ENCODE measurements at regions not wholly inside any gene's neighbourhood (a gene's known extent, or its start where the extent isn't known, plus 50 kb on each side); places are given as distances from the start of the nearest gene placed in this dataset.

DNA sequence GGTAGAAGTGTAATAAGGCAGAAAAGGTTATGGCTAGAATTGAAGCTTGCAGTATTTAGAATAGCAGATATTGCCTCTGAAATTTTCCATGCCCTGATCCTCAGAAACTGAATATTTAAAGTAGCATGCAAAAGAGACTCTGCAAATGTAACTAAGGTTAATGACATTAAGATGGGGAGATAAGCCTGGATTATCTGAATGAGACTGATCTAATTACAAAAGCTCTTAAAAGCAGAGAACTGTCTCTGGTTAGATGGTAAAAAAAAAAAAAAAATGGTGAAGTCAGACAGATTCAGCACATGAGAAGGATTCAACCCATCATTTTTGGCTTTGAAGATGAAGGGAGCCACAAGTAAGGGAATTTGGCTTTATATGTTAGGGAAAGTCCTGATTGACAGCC, 503.7 kb upstream of the IRAK1BP1 start:
- H3K79me2 ChIP-seq (ENCODE audit: insufficient read depth, low read length): no peaks in the 10 kb centered on the region
- no peaks in the 10 kb centered on the region for H3K4me1 ChIP-seq (ENCODE audit: insufficient read depth, low read length)
- no peaks in the 10 kb centered on the region for H3K36me3 ChIP-seq (ENCODE audit: insufficient read depth, low read length)
- no peak for DNase-seq
- H3K9ac ChIP-seq (ENCODE audit: low read depth, low read length): no peak overlapping the region
- H3K4me2 ChIP-seq (ENCODE audit: insufficient read depth, low read length): no peak overlapping the region
- no peak overlapping the region for H2AFZ ChIP-seq (ENCODE audit: low read depth, low read length)
- TF ChIP-seq, protein P1, sequence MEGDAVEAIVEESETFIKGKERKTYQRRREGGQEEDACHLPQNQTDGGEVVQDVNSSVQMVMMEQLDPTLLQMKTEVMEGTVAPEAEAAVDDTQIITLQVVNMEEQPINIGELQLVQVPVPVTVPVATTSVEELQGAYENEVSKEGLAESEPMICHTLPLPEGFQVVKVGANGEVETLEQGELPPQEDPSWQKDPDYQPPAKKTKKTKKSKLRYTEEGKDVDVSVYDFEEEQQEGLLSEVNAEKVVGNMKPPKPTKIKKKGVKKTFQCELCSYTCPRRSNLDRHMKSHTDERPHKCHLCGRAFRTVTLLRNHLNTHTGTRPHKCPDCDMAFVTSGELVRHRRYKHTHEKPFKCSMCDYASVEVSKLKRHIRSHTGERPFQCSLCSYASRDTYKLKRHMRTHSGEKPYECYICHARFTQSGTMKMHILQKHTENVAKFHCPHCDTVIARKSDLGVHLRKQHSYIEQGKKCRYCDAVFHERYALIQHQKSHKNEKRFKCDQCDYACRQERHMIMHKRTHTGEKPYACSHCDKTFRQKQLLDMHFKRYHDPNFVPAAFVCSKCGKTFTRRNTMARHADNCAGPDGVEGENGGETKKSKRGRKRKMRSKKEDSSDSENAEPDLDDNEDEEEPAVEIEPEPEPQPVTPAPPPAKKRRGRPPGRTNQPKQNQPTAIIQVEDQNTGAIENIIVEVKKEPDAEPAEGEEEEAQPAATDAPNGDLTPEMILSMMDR (IDR thresholded peaks at IDR 0.05; ENCODE audit: borderline replicate concordance, extremely low read depth, low read length, poor library complexity, severe bottlenecking): no peak
- TF ChIP-seq EZH2 (IDR thresholded peaks at IDR 0.05; ENCODE audit: borderline replicate concordance, low read depth, low read length, severe bottlenecking): no peak
- H3K27ac ChIP-seq (ENCODE audit: low read length): no peak overlapping the region
- no peak overlapping the region for H3K4me3 ChIP-seq (ENCODE audit: low read depth in 1 of 2, low read length in 2 of 2)
- H3K27me3 ChIP-seq (ENCODE audit: insufficient read depth, low read length, poor library complexity): no peaks in the 10 kb centered on the region
- no peaks in the 10 kb centered on the region for H4K20me1 ChIP-seq (ENCODE audit: insufficient read depth, low read length)
- no peak for ATAC-seq (ENCODE audit: insufficient read depth, low read depth)
- H3K9me3 ChIP-seq (ENCODE audit: insufficient read depth, low read length, severe bottlenecking): no peaks in the 10 kb centered on the region

- ATAC-seq (ENCODE audit: insufficient read depth, low read depth): no peak
- Histone ChIP-seq H3K27me3 (ENCODE audit: insufficient read depth, low read length, poor library complexity) (no peaks in the 10 kb centered on the region), H3K36me3 (ENCODE audit: insufficient read depth, low read length) (no peaks in the 10 kb centered on the region), H3K4me3 (ENCODE audit: low read depth in 1 of 2, low read length in 2 of 2) (no peak overlapping the region), H3K4me1 (ENCODE audit: insufficient read depth, low read length) (no peaks in the 10 kb centered on the region), H2AFZ (ENCODE audit: low read depth, low read length) (no peak overlapping the region), H3K9me3 (ENCODE audit: insufficient read depth, low read length, severe bottlenecking) (no peaks in the 10 kb centered on the region), H3K27ac (ENCODE audit: low read length) (no peak overlapping the region), H3K79me2 (ENCODE audit: insufficient read depth, low read length) (no peaks in the 10 kb centered on the region), H4K20me1 (ENCODE audit: insufficient read depth, low read length) (no peaks in the 10 kb centered on the region), H3K9ac (ENCODE audit: low read depth, low read length) (no peak overlapping the region), H3K4me2 (ENCODE audit: insufficient read depth, low read length) (no peak overlapping the region)
- DNase-seq: no peak
- no peak for TF ChIP-seq EZH2 (IDR thresholded peaks at IDR 0.05; ENCODE audit: borderline replicate concordance, low read depth, low read length, severe bottlenecking)
- TF ChIP-seq, protein P1 (IDR thresholded peaks at IDR 0.05; ENCODE audit: borderline replicate concordance, extremely low read depth, low read length, poor library complexity, severe bottlenecking): no peak
These were observed 501.9 kb upstream of the IRAK1BP1 start for GRCh38 chr6:78365473-78365872.

- no peaks in the 10 kb centered on the region for H3K9me3 ChIP-seq (ENCODE audit: insufficient read depth, low read length, severe bottlenecking)
- ATAC-seq (ENCODE audit: insufficient read depth, low read depth): no peak
- H3K9ac ChIP-seq (ENCODE audit: low read depth, low read length): no peak overlapping the region
These were observed 490.3 kb upstream of the IRAK1BP1 start for GRCh38 chr6:78377056-78377455.

More at GRCh38 chr6:78377056-78377455, 490.3 kb upstream of the IRAK1BP1 start:
- Histone ChIP-seq H3K4me1 (ENCODE audit: insufficient read depth, low read length) (no peaks in the 10 kb centered on the region), H2AFZ (ENCODE audit: low read depth, low read length) (no peak overlapping the region), H4K20me1 (ENCODE audit: insufficient read depth, low read length) (no peaks in the 10 kb centered on the region), H3K36me3 (ENCODE audit: insufficient read depth, low read length) (no peaks in the 10 kb centered on the region), H3K79me2 (ENCODE audit: insufficient read depth, low read length) (no peaks in the 10 kb centered on the region), H3K4me3 (ENCODE audit: low read depth in 1 of 2, low read length in 2 of 2) (no peak overlapping the region), H3K27ac (ENCODE audit: low read length) (no peak overlapping the region), H3K27me3 (ENCODE audit: insufficient read depth, low read length, poor library complexity) (no peaks in the 10 kb centered on the region), H3K4me2 (ENCODE audit: insufficient read depth, low read length) (no peak overlapping the region)
- no peak for TF ChIP-seq EZH2 (IDR thresholded peaks at IDR 0.05; ENCODE audit: borderline replicate concordance, low read depth, low read length, severe bottlenecking)
- TF ChIP-seq, protein P1 (IDR thresholded peaks at IDR 0.05; ENCODE audit: borderline replicate concordance, extremely low read depth, low read length, poor library complexity, severe bottlenecking): no peak
- no peak for DNase-seq

All from DND-41 (cell line).